Left lobe of liver (tissue), 2 donors: ENCODE measurements at regions not wholly inside any gene's neighbourhood (a gene's known extent, or its start where the extent isn't known, plus 50 kb on each side); places are given as distances from the start of the nearest gene placed in this dataset.

Experiments
- ATAC-seq: fragments of 200-7000 bp; cut with Tn5 transposase; one replicate; pipeline ENCODE4 v1.9.1; 2020; ENCODE audit warnings: mild to moderate bottlenecking, moderate library complexity
- DNase-seq: peaks from one replicate; pipeline ENCODE4 v3.0.0-alpha.2; 2020; ENCODE audit warnings: low spot score
- donor health status: DM: no; HTN: no; CAD: no; lungs with moderate emphysema.
- donor health status: DM: no; HTN: yes; CAD: no.

DNA sequence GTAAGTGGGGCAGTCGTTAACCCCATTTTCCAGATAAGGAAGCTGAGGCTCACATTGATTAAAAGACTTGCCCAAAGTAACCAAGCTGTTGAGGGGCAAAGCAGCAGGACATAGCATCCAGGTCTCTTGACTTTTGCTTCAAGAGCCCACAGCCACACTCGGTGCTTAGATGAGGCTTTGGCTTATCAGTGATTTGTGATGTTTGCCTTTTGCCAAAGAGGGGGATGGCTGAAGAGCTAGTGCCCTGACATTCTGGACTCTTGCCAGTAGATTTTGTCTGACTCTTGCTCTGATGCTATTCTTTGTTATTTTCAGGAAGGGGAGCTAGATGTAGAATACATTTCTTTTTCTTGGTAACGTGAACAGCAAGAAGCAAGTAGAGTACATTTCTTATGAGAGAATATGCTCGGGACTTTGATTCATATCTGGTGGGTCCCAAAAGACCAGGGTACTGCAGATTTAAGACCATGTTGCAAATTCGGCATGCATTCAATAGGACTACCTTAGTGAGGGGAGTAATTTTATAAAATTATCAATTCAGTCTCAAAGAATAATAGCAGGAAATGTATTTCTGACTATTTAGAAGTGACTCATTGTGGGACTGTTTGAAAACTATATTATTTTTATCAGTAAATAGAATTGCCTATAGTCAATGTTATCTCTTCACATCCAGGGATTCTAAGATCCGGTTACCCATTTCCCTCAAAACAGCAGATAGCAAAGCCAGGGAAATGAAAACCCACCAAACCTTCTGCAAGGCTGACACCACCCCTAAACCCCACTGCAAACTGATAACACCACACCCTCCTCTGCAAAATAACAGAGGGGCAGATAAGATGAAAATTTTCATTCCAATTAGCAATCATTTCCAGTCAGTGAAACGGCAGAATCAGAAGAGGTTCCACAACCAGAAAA, 180.0 kb upstream of the BMPER start:
- no peak for ATAC-seq
- no peak for DNase-seq

DNA sequence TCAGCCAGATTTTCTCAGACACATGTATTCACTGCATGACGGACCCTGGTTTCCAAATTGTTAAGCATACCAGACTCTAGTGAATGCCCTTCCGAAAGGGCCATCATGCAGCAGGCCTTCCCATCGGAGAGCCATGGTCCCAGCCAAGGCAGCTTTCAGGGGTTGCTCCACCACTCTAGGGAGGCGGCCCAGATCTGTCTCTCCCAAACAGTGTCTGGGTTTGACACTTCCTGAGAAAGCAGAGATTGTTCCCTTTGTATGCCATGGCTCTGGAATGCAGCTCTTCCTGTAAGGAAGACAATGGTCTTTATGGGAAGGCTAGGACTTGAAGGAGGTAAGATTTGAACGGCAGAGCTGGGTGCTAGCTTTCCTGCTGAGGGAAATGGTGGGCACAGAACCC, 178.8 kb upstream of the BMPER start:
- DNase-seq, result no peak
- peak; percentile 22 for ATAC-seq

DNA sequence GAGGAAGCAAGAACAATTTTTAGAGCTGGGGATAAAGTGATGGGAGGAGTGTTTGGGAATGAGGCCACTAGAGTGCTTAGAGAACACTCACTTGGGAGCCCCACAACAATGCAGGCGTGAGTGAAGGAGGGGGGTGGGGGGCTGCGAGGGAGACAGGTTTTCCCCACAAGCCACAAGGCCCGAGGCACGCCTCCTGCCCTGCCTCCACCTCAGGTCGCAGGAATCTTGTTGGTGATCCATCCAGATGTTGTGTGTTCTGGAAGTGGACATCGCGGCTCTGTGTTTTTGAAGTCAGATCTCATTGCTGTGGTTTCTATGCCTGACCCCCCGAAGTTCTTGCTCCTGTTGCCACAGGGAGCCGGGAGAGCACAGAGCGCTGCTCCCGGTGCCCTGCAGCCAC, 178.0 kb upstream of the BMPER start:
- ATAC-seq (no peak), DNase-seq (no peak)

DNA sequence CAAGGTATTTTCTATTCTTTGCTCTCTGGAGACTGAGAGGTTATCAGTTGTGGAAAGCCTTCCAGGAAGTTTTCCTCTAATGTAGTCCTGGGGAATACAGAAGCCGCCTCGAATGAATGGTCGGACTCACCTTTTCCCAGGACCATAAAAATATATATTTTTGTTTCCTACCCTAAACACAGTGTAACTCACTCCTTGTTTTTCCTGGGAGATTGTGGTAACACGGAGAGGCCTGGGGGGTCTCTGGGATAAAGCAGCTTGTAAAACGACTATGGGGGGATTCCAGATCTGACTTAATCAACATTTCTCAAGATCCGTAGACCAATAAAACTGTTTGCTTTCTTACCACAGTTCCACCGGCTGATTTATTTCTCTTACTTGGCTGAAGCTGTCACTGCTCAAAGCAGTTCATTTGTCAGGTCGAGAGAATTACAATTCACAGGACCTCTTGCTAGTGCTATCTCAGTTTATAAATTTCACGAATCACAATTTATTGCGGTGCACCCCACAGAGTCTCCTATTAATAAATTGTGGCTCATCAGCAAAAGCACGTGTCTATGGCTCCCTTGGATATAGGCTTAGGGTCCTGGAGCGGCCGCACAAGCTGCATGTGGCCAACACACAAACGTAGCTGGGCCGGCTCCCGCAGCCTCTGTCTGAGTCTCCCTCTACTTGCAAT, 176.3 kb upstream of the BMPER start:
- ATAC-seq (no peak), DNase-seq (no peak)

DNA sequence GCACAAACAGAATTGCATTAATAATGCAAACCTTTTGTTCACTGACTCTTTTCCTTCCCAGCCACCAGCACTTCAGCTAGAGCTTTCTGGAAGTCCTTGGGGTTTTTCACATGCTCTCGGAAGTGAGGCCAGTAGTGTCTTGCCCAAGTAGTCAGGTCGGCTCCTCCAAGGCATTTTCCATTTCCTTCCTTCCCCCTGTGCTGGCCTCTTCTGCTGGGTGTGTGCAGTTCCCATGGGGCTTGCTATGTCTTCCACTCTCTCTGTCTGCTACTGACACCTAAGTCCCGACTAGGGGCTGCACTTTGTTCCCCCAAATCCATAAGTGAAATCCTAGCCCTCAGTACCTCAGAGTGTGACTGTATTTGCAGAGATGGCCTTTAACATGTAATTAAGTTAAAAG, 175.6 kb upstream of the BMPER start:
- no peak for ATAC-seq
- DNase-seq, result no peak

DNA sequence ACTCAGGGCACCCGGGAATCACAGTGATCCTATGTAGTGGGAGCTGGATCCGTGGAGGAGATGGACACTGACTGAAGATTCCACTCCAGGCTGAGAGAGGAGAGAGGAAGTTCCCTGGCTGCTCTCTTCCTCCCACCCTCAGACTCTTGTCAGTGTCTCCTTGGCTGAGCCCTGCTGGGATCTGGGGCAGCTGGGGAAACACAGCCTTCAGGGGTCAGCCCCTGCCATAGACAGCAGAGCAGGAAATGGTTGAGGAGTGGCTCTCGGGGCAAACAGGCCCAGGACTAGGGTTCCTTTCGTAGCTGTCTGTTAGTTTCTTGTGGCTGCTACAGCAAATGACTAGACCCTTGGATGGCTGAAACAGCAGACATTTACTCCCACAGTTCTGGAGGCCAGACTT, 174.4 kb upstream of the BMPER start:
- no peak for DNase-seq
- ATAC-seq, result no peak

DNA sequence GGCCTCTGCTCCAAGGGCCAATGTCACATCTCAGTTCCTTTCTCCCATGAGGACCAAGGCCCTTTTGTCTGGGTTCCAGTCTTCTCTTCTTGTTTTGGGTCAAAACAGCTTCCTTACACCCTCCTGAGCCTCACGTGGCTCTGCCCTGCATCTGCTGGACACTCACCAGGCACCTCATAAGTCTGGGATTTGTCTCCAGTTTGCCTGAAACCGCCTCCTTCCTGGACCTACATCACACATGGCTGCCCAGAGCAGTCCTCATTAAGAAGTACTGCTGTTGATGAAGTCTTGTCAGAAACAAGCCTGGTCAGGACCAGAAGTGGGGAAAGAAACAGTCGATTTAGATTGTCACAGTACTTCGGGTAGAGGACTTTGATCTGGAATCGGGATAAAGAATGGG, 173.4 kb upstream of the BMPER start:
- DNase-seq (no peak), ATAC-seq (no peak)

DNA sequence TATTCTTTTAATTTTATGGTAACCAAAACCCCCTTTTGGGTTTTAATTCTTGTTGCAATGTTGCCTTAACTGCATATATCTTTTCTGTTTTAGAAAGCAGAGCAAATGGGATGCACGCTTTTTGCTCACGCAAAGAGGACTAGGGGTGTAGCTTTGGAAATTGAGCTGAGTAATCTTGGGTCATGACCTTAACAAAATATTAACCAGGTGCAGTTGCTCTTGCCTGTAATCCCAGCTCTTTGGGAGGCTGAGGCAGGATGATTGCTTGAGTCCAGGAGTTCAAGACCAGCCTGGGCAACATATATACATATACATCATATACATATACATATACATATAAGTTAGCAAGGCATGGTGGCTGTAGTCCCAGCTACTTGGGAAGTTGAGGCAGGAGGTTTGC, 172.9 kb upstream of the BMPER start:
- peak; percentile 58 for ATAC-seq
- DNase-seq, result no peak

DNA sequence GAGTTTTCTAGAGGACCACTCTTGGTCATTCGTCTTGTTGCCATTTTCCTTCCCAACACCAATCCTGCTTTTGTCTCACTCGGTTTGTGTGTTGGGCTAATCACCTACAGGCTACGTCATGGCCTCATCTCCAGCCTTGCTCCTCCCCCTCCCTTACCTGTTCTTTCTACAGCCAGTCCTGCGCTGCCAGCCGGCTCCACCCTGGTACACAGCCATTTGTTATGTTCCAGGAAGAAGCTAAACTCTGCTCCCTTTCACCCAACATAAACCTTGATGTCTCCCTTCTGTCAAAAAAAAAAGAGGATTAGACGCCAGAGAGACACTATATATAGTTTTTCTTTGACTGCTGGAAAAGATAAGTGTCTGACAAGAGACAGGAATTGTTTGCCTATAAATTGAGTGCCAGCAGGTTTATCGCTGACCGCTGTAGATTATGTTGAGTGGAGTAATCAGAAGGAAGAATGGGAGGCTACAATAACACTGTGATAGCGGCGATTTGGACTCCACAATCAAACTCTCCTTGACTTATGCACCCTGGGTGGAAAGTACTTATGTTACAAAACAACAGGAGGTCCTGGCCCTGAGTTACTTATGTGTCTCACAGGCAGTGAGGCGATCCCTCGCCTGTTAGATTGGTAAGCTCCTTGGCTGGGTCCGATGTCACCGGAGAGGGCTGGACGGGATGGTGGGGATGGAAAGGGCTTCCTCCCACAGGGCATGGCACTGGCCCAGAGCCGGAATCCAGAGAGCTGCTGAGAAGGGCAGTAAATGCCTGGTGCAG, 171.3 kb upstream of the BMPER start:
- peak; percentile 61 for ATAC-seq
- DNase-seq, result no peak

DNA sequence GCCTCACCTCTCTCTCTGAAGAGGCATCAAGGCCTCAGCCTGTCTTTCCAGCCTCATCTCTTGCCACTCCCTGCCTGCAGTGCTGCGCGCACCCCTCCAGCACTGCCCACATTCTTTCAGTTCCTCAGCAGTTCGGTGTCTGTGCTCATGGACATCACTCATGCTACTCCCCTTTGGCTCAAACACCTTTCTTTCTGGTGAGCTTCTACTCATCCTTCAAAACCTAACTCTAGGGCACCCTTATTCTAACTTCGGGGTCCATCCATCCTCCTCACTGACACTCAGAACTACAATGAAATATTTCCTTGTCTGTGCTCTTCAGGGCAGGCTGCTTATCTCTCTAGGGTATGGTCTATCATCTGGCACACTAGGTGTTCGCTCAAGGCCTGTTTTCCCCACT, 169.9 kb upstream of the BMPER start:
- ATAC-seq, result no peak
- DNase-seq, result no peak

DNA sequence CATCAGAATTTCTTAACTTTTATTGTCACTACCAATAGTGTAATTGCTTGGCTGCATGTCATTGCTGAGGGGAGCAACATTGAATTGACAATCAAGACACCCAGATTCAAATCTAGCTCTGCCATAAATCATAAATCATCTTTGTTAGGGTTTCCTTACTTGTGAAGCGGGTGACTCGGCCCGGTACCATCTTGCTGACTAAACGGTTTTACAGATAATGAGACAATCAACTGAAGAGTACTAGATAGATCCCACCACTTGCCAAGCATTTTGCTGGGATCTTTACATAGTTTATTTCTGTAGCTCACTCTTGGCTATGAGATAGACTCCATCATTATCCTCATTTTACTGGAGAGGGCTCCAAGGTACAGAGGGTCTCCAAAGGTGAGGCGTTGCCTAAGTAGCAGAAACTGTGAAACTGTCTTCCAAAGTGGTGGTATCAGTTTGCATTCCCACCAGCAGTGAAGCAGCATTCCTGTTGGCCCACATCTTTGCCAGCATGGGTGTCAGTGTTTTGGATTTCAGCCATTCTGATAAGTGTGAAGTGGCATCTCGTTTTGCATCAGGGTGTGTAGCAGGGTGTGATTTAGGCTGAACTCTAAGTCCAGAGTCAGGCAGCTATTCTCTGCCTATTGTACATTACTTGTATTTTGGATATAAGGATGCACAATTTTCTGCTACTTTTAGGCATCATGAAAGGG, 168.7 kb upstream of the BMPER start:
- no peak for ATAC-seq
- DNase-seq, result no peak

DNA sequence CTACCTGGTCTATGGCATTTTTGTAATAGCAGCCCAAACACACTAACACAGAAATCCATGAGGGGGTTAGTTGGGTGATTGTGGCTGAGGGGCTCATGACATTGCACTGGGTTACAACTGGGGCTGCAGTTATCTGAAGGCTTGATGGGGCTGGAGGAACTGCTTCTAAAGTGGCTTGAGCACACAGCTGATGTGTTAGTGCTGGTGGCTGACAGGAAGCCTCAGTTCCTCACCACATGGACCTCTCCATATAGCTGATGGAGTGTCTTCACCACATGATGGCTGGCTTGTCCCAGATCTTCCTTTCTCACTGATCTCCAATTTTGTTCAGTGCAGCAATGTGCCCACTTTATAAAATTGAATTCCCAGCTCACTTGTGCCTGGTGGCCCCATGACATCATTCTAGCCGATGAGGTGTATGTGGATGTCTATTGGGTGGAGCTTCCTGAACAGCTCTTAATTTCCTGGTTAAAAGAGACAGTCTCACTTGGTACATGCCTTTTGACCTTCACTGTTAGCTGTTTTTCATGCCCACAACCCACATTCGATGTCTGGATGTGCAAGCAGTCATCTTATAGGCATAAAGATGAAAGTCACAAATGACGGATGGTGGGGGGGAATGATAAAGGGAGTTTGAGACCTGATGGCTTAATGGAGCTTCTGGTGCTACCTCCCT, 166.9 kb upstream of the BMPER start:
- DNase-seq (no peak), ATAC-seq (no peak)

DNA sequence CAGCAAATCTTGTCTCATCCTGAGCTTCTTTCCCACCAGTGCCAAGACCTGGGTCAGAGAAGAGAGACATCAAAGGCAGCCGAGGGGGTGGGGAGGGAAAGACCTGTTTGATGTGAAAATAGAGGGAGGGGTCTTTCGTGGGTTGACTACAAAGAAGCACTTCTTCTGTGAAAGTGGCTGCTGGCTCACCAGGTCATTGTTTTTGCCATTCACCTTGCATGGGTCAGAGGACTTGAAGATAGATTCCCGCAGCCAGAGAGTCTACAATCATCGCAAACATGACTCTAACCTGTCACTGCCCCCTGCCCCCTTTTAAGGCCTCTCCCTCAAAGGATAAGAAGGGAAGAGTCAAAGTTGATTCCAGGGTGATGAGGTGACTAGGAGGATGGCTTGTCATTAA, 166.1 kb upstream of the BMPER start:
- no peak for ATAC-seq
- DNase-seq, result no peak

DNA sequence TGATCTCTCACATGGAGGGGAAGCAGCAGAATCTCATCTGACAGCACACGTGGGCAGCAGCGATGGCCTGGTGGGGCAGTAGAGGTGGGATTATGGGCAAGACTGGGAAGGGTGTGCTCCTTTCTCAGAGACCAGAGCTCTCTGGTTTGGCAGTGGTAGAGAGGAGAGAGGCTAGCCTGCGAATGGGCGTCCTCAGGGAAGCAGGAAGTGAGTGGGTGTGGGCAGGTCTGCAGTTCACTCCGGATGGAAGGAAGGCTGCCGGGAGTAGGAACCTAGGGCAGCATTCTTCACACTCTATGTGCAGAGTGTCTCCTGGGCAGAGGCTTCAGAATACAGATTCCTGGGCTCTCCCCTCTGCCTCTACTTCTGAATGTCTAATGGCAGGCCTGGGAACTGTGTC, 162.8 kb upstream of the BMPER start:
- ATAC-seq (peak; percentile 33), DNase-seq (no peak)

DNA sequence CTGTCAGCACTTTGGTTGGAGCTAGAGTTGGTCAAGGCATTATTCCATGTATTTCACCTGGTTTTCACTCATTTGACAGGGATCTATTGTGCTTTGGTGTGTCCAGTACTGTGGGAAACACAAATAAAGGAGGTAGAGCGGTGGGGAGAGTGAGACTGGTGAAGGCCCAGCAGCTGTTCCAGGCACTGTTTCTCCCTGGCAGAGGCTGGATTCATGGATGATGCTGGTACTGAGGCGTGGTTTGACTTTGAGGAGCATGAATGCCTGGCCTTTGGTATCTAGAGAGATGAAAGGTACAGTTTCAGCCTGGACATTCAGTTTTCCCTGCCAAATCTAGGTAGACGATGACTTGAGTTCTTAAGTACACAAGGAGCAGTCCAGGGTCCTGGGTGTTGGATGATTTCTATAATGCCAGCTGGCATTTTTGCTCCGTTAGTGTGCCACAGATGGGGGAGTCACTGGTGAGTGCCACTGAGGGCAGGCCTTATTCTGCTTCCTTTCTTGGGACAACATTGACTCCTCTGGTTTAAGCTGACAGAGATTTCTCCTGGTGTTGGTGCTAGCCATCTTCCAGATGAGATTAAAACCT, 162.2 kb upstream of the BMPER start:
- no peak for ATAC-seq

DNA sequence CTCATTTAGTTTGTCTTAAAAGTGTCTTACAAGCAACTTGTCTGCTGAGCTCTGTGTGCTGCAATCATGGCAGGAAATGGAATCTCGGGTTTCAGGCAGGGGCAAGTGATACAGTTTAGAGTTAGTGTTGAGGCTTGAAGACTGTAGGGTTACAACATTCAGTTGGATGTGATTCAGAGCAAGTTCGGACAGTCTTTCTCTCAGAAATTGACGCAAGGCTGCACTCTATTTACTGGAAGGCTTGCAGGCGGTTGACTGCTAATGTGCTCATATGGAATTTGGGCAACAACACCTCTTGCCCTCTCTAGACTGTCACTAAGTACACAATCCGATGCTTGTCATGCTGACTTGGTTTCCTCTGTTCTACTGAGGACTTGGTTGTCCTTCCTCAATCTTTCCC, 161.7 kb upstream of the BMPER start:
- DNase-seq (no peak), ATAC-seq (peak; percentile 19)

More for the DNA sequence above, 162.2 kb upstream of the BMPER start:
- no peak for DNase-seq

DNA sequence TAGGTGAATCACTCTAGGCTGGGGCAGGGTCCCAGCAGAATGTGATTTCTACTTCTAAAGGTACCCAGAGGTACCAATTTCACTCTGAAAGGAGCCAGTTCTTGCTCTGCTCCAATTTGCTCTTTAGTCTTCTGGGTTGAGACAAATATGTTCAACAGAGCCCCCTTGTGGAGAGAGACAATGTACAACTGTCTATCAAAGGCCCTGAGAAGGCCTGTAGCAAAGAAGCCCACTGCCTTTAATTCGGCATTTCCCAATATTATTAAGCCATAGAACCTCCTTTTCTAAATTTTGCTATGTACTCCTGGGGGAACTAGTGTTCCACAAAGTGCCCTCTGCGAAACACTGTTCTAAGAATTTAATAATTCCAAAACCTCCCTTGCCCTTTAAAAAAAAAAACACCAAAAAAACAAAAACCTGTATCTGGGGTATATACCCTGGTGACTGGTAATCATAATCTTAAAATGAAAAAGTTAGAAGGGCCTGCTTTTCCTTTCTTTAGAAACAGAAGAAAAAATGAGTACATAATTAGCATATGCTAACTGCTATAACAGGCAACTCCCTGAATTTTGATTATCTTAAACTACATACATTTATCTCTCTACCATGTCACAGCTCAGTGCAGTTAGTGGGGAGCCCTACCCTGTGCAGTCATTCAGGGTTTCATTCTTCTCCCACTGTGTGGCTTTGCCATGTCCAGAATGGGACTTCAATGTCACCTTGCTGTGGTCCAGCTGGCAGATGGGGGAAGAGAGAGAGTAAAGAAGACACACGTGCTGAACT, 160.9 kb upstream of the BMPER start:
- DNase-seq (no peak), ATAC-seq (peak; percentile 85)

DNA sequence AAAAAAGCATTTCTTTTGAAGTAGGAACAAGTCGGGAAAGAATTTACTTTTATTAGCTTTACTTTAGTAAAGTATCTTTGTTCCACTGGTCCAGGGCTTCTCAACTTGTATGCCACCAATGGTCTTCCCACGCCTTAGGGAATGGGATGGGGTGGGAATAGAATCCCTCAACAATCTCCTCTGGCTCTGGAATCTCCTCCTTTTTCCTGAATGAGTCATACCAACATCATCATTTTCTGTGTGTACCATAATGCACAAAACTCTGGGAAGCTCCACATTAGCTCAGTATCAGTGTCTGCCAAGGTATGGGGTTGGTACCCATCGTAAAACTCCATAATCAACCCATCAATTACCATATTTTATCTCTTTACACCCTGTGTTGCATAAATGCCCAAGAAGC, 159.4 kb upstream of the BMPER start:
- DNase-seq, result no peak
- no peak for ATAC-seq

DNA sequence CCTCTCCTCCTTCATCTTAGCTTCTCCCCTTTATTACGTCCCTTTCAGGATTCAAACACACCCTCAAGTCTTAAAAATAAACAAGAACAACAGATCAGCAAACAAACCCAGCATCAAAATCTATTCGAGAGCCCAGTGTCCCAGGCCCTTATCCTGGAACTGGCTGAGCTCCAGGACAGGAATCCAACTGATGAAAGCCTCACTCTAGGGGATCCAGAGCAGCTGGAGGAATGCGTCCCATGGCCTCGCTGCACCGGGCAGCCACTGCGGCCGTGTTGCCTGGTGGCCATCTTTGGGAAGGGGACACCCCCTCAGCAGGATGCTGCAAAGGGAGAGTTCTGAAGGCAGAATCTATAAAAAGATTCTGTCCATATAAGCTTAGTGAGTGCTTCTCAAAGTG, 156.5 kb upstream of the BMPER start:
- no peak for ATAC-seq
- no peak for DNase-seq
